Right atrium auricular region (tissue), 2 donors: ENCODE measurements at regions not wholly inside any gene's neighbourhood (a gene's known extent, or its start where the extent isn't known, plus 50 kb on each side); places are given as distances from the start of the nearest gene placed in this dataset.

Experiments
- DNase-seq: peaks from one replicate; pipeline ENCODE4 v3.0.0-alpha.2; 2019; ENCODE audit warnings: low spot score
- H3K27ac ChIP-seq, 2 donors: fragments of 200-600 bp; sonication (generic); 1 replicate in 1 of 2; 2 replicates in 1 of 2; pipeline ENCODE4 v1.5.1; 2016 to 2019
- H3K27me3 ChIP-seq, 2 donors: fragments of 200-600 bp; sonication (generic); one replicate each; pipeline versions ENCODE4 v1.5.1 to v1.6.0; 2017 to 2019
- H3K36me3 ChIP-seq: fragments of 200-600 bp; sonication (generic); one replicate; pipeline ENCODE4 v1.5.1; 2016
- H3K4me1 ChIP-seq, 2 donors: fragments of 200-600 bp; sonication (generic); one replicate each; pipeline versions ENCODE4 v1.5.1 to v1.6.0; 2017 to 2019
- H3K4me3 ChIP-seq, 2 donors: fragments of 200-600 bp; sonication (generic); 1 replicate in 1 of 2; 2 replicates in 1 of 2; pipeline ENCODE4 v1.5.1; 2017 to 2019; ENCODE audit warnings: mild to moderate bottlenecking in 1 of 2, moderate library complexity in 1 of 2
- H3K9me3 ChIP-seq, 2 donors: fragments of 200-600 bp; sonication (generic); one replicate each; pipeline ENCODE4 v1.5.1; 2019
- CTCF ChIP-seq, 2 donors: fragments of 200-600 bp; sonication (generic); IDR thresholded peaks; one replicate each; pipeline ENCODE4 v1.5.1; 2019; ENCODE audit warnings: antibody characterized with exemption in 2 of 2

GRCh38 chr14:98766818-98767217, 505.2 kb downstream of the BCL11B start:
- Histone ChIP-seq H3K9me3 (peaks cover 0 to 21% of the 10 kb centered on the region in 2 donors), H3K4me1 (no peaks in the 10 kb centered on the region), H3K27ac (no peak overlapping the region), H3K4me3 (no peak overlapping the region), H3K36me3 (no peaks in the 10 kb centered on the region), H3K27me3 (no peaks in the 10 kb centered on the region)
- no peak for TF ChIP-seq CTCF (IDR thresholded peaks at IDR 0.05)
- DNase-seq: no peak

GRCh38 chr14:98769326-98769725, 502.7 kb downstream of the BCL11B start:
- TF ChIP-seq CTCF (IDR thresholded peaks at IDR 0.05): no peak
- peaks cover 0 to 3% of the 10 kb centered on the region in 2 donors for H3K9me3 ChIP-seq
- no peaks in the 10 kb centered on the region for H3K36me3 ChIP-seq
- no peaks in the 10 kb centered on the region for H3K27me3 ChIP-seq
- H3K27ac ChIP-seq: no peak overlapping the region
- H3K4me1 ChIP-seq: no peaks in the 10 kb centered on the region
- DNase-seq: no peak
- H3K4me3 ChIP-seq: no peak overlapping the region

- DNase-seq: no peak
- H3K9me3 ChIP-seq: no peaks in the 10 kb centered on the region
- no peaks in the 10 kb centered on the region for H3K4me1 ChIP-seq
- H3K27ac ChIP-seq: no peak overlapping the region
- H3K27me3 ChIP-seq: no peaks in the 10 kb centered on the region
- no peak overlapping the region for H3K4me3 ChIP-seq
- H3K36me3 ChIP-seq: no peaks in the 10 kb centered on the region
- no peak for TF ChIP-seq CTCF (IDR thresholded peaks at IDR 0.05)
These were observed 501.8 kb downstream of the BCL11B start for GRCh38 chr14:98770151-98770550.

- Histone ChIP-seq H3K9me3 (no peaks in the 10 kb centered on the region), H3K27ac (no peak overlapping the region), H3K4me1 (no peaks in the 10 kb centered on the region), H3K4me3 (no peak overlapping the region), H3K36me3 (no peaks in the 10 kb centered on the region), H3K27me3 (no peaks in the 10 kb centered on the region)
- DNase-seq: no peak
- no peak for TF ChIP-seq CTCF (IDR thresholded peaks at IDR 0.05)
These were observed 498.2 kb downstream of the BCL11B start for GRCh38 chr14:98773814-98774213.

GRCh38 chr14:98775892-98776291, 496.1 kb downstream of the BCL11B start:
- H3K27me3 ChIP-seq: no peaks in the 10 kb centered on the region
- no peak overlapping the region for H3K27ac ChIP-seq
- H3K36me3 ChIP-seq: no peaks in the 10 kb centered on the region
- TF ChIP-seq CTCF (IDR thresholded peaks at IDR 0.05): no peak
- H3K4me3 ChIP-seq: no peak overlapping the region
- no peak for DNase-seq
- no peaks in the 10 kb centered on the region for H3K9me3 ChIP-seq
- H3K4me1 ChIP-seq: no peaks in the 10 kb centered on the region

GRCh38 chr14:98782062-98782461, 489.9 kb downstream of the BCL11B start:
- Histone ChIP-seq H3K4me3 (no peak overlapping the region), H3K27me3 (no peaks in the 10 kb centered on the region), H3K36me3 (no peaks in the 10 kb centered on the region), H3K27ac (no peak overlapping the region), H3K9me3 (no peaks in the 10 kb centered on the region), H3K4me1 (no peaks in the 10 kb centered on the region)
- DNase-seq: no peak
- no peak for TF ChIP-seq CTCF (IDR thresholded peaks at IDR 0.05)
